GM10266 (cell line): ENCODE measurements at regions not wholly inside any gene's neighbourhood (a gene's known extent, or its start where the extent isn't known, plus 50 kb on each side); places are given as distances from the start of the nearest gene placed in this dataset.
"Not testable (repeated sequence)": the region's sequence is repeated elsewhere in the genome, so short reads cannot be mapped to it uniquely, and the experiment has no call there.

Experiments
- DNase-seq: peaks from one replicate; pipeline ENCODE4 v3.0.0; 2012; ENCODE audit errors: extremely low spot score
- TF ChIP-seq, protein P1 (sequence below): IDR thresholded peaks from 2 replicates; pipeline ENCODE4 v1.5.1; 2012; ENCODE audit warnings: mild to moderate bottlenecking, low read depth; ENCODE audit not compliant: control insufficient read depth, insufficient read depth; ENCODE audit errors: missing control alignments

DNA sequence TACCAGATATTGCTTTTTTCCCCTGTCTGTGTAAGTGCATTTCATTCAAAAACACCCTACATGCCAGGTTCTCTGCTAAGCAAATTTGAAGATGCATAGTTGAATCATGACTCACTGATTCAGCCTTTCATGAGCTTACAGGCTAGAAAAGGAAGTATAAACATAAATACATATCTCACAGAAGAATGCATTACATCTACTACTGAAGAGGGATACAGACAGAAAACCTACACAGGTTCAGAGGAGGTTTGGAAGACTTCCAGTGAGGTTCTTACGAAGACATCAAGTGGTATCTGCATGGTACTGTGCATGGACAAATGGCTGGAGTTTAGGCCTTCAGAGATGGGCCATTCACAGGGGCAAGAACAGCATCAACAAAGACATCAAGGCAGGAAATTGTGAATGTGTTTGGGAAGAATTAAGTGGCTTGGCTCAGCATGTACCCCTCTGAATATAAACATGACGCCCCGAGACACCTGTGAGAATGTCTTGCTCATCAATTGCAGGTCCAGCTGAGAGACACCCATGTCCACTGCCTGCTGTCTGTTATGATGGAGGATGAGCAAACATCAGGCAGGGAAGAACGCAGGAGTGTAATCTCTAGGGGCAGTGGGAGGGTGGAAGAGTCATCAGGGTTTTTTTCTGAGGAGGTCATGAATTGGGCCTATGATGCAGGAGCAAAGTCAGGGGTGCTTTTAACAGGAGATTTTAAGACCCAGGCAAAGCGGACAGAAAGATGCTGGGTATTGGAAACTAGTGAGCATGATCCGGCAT lies 105.1 kb upstream of the GALNT15 start:
- no peak for DNase-seq

DNA sequence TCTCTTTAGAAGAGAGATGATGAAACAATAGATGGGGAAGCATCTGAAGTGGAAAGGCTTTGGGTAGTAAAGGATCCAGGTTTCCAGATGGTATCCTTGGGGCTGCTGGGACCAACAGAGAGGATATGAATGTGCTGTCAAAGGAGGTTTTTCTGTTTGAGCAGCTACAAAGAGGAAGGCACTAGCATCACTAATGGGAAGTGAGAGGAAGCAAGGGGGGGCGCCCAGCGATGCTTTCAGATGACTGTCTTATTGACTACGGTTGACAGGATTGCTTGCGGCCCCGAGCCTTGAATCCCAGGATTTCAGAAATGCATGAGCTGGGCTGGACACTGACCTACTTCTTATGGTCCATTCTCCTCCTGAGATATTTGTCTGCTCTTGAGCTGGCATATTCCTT lies 103.8 kb upstream of the GALNT15 start:
- DNase-seq, result no peak
- TF ChIP-seq, protein P1, sequence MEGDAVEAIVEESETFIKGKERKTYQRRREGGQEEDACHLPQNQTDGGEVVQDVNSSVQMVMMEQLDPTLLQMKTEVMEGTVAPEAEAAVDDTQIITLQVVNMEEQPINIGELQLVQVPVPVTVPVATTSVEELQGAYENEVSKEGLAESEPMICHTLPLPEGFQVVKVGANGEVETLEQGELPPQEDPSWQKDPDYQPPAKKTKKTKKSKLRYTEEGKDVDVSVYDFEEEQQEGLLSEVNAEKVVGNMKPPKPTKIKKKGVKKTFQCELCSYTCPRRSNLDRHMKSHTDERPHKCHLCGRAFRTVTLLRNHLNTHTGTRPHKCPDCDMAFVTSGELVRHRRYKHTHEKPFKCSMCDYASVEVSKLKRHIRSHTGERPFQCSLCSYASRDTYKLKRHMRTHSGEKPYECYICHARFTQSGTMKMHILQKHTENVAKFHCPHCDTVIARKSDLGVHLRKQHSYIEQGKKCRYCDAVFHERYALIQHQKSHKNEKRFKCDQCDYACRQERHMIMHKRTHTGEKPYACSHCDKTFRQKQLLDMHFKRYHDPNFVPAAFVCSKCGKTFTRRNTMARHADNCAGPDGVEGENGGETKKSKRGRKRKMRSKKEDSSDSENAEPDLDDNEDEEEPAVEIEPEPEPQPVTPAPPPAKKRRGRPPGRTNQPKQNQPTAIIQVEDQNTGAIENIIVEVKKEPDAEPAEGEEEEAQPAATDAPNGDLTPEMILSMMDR, result no peak

More for the DNA sequence above, 105.1 kb upstream of the GALNT15 start:
- TF ChIP-seq, protein P1, result no peak

DNA sequence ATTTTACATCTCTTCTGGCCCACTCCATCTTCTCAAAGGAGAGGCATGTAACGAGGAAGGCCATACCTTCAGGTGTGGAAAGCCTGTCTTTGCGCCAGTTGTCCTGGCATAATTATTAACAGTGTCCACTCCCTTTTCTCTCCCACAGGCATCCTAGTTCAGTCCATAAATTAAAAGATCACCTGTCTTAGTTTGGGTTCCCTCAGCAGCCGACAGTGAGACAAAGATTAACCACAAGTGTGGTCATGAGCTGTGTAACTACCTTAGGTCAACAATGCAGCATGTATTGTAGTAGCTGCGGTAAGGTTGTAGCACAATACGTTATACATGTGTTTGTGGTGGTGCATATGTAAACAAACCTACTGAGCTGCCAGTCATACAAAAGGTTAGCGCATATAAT lies 103.3 kb upstream of the GALNT15 start:
- TF ChIP-seq, protein P1, result no peak
- DNase-seq, result no peak

DNA sequence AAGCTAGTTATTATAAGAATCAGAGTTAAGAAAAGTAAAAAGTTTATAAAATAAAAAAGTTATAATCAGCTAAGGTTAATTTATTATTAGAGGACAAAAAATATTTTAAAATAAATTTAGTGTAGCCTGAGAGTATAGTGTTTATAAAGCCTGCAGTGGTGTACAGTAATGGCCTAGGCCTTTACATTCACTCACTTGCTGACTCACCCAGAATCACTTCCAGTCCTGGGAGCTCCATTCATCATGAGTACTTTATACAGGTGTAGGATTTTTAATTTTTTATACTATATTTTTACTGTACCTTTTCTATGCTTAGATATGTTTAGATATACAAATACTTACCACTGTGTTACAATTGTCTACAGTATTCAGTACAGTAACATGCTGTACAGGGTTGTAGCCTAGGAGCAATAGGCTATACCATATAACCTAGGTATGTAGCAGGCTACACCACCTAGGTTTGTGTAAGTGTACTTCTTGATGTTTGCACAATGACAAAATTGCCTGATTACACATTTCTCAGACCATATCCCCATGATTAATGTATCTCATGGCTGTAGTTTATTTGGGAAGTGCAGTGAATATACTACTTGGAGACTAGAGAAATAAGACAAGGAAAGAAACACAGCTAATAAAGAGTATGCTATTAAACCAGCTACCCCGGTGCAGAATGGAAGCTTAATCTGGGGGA lies 101.9 kb upstream of the GALNT15 start:
- TF ChIP-seq, protein P1, result no peak
- DNase-seq, result no peak

DNA sequence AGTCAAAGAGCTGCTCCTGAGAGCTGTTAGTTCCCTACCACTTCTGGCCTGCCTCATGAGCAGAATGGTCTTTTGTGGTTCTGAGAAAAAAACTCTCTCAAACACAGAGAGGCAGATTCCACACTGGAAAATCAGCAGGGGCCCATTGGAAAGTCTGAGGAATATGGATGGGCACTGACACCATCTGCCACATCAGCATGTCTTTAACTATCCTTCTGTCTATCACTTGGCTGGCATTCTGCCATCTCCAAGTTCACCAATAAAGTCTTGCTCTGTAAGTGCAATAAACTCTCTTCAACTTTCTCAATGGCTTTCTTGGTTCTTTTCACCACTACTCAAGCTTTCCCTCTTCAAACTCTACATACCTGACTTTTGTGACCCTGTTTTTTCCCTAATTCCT lies 101.3 kb upstream of the GALNT15 start:
- no peak for DNase-seq
- TF ChIP-seq, protein P1, result no peak

DNA sequence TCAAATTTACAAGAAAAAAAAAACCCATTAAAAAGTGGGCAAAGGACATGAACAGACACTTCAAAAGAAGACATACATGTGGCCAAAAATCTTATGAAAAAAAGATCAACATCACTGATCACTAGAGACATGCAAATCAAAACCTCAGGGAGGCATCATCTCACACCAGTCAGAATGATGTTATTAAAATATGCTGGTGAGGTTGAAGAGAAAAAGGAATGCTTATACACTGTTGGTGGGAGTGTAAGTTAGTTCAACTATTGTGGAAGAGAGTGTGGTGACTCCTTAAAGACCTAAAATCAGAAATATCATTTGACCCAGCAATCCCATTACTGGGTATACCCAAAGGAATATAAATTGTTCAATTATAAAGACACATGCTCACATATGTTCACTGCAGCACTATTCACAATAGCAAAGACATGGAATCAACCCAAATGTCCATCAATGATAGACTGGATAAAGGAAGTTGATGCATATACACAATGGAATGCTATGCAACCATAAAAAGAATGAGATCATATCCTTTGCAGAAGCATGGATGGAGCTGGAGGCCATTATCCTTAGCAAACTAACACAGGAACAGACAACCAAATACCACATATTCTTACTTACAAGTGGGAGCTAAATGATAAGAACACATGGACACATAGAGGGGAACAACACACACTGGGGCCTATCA lies 100.3 kb upstream of the GALNT15 start:
- not testable (repeated sequence) for DNase-seq

DNA sequence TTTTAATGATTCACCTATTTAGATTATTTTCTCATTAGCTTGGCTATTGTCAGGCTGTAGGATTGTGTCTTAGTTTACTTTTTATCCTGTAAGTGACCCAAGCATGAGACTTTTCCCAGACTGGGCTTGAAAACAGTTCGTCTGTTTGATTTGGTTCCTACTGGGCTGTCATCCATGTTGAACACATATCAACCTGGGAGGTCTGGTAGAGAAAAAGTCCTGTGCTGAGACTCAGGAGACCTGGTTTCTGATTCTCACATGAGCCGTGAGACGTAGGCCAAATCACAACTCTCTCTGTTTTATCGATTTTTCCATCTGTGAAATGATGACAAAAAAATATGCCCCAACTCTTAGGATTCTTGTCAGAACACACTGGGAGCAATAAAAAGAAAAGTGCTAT lies 98.8 kb upstream of the GALNT15 start:
- DNase-seq, result no peak
- TF ChIP-seq, protein P1, result no peak
